ENCODE measurements at regions not wholly inside any gene's neighbourhood (a gene's known extent, or its start where the extent isn't known, plus 50 kb on each side); places are given as distances from the start of the nearest gene placed in this dataset.

GRCh38 chr16:77662246-77662645 is 60.1 kb upstream of the NUDT7 start:
- no peak for TF ChIP-seq EZH2 (IDR thresholded peaks at IDR 0.05)
- TF ChIP-seq, protein P1, sequence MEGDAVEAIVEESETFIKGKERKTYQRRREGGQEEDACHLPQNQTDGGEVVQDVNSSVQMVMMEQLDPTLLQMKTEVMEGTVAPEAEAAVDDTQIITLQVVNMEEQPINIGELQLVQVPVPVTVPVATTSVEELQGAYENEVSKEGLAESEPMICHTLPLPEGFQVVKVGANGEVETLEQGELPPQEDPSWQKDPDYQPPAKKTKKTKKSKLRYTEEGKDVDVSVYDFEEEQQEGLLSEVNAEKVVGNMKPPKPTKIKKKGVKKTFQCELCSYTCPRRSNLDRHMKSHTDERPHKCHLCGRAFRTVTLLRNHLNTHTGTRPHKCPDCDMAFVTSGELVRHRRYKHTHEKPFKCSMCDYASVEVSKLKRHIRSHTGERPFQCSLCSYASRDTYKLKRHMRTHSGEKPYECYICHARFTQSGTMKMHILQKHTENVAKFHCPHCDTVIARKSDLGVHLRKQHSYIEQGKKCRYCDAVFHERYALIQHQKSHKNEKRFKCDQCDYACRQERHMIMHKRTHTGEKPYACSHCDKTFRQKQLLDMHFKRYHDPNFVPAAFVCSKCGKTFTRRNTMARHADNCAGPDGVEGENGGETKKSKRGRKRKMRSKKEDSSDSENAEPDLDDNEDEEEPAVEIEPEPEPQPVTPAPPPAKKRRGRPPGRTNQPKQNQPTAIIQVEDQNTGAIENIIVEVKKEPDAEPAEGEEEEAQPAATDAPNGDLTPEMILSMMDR (IDR thresholded peaks at IDR 0.05) = no peak
- no peak for TF ChIP-seq EZH2phosphoT487 (IDR thresholded peaks at IDR 0.05)
- Histone ChIP-seq H2AFZ (replicated peaks) (no peak overlapping the region), H3K79me2 (ENCODE audit: low read depth) (no peaks in the 10 kb centered on the region), H3K4me3 (no peak overlapping the region), H3K9ac (no peak overlapping the region), H3K36me3 (no peaks in the 10 kb centered on the region), H3K9me3 (ENCODE audit: low read depth) (no peaks in the 10 kb centered on the region), H3K4me2 (no peak overlapping the region), H3K27ac (no peak overlapping the region), H4K20me1 (ENCODE audit: low read depth) (no peaks in the 10 kb centered on the region), H3K27me3 (no peaks in the 10 kb centered on the region), H3K4me1 (no peaks in the 10 kb centered on the region), H3F3A (ENCODE audit: low read depth) (no peaks in the 10 kb centered on the region)
- Mint-ChIP-seq H3K9me3 (peaks cover 2% of the 10 kb centered on the region), H3K27me3 (ENCODE audit: insufficient read depth, low read depth) (peaks cover 2% of the 10 kb centered on the region), H3K36me3 (no peaks in the 10 kb centered on the region), H3K4me3 (no peak overlapping the region), H3K4me1 (peaks cover 12% of the 10 kb centered on the region), H3K27ac (no peak overlapping the region)
- DNase-seq (ENCODE audit: low spot score) = no peak

DNA sequence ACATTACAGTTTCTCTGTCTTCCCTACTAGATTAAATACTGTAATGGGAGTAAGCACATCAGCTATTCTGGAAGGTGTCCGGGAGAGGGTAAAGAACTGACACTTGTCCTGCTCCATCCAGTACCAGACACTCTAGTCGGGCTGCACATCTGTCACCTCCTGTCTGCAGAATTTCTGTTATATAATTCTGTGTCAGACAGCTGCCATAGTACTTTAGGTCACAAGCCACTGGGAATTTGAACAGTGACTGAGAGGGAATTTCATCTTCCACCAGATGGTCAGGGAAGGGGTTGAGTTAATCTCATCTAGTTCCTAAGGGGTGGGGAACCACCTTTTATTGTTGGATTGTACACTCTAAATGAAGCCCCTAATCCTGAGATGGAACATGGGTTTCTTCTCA is 58.6 kb upstream of the NUDT7 start:
- H3K36me3 ChIP-seq = no peaks in the 10 kb centered on the region
- H3F3A ChIP-seq (ENCODE audit: low read depth) = no peaks in the 10 kb centered on the region
- TF ChIP-seq, protein P1 (IDR thresholded peaks at IDR 0.05) = no peak
- H2AFZ ChIP-seq (replicated peaks) = no peak overlapping the region
- H3K36me3 Mint-ChIP-seq = no peaks in the 10 kb centered on the region
- no peaks in the 10 kb centered on the region for H3K79me2 ChIP-seq (ENCODE audit: low read depth)
- H3K9ac ChIP-seq = no peak overlapping the region
- no peak overlapping the region for H3K4me2 ChIP-seq
- H3K4me1 ChIP-seq = no peaks in the 10 kb centered on the region
- DNase-seq (ENCODE audit: low spot score) = no peak
- no peak overlapping the region for H3K27ac ChIP-seq
- H3K9me3 Mint-ChIP-seq = peaks cover 2% of the 10 kb centered on the region
- H3K27me3 ChIP-seq = no peaks in the 10 kb centered on the region
- no peak overlapping the region for H3K4me3 Mint-ChIP-seq
- no peaks in the 10 kb centered on the region for H4K20me1 ChIP-seq (ENCODE audit: low read depth)
- H3K27ac Mint-ChIP-seq = no peak overlapping the region
- peaks cover 2% of the 10 kb centered on the region for H3K27me3 Mint-ChIP-seq (ENCODE audit: insufficient read depth, low read depth)
- no peak overlapping the region for H3K4me3 ChIP-seq
- peaks cover 26% of the 10 kb centered on the region for H3K4me1 Mint-ChIP-seq
- H3K9me3 ChIP-seq (ENCODE audit: low read depth) = no peaks in the 10 kb centered on the region

- H3K36me3 Mint-ChIP-seq = no peaks in the 10 kb centered on the region
- no peak for DNase-seq (ENCODE audit: low spot score)
- peaks cover 2% of the 10 kb centered on the region for H3K9me3 Mint-ChIP-seq
- Histone ChIP-seq H3K27me3 (no peaks in the 10 kb centered on the region), H3K4me2 (no peak overlapping the region), H3K79me2 (ENCODE audit: low read depth) (no peaks in the 10 kb centered on the region), H3K4me3 (no peak overlapping the region), H3K9me3 (ENCODE audit: low read depth) (no peaks in the 10 kb centered on the region), H3F3A (ENCODE audit: low read depth) (no peaks in the 10 kb centered on the region), H2AFZ (replicated peaks) (no peak overlapping the region), H3K4me1 (no peaks in the 10 kb centered on the region), H3K36me3 (no peaks in the 10 kb centered on the region), H3K27ac (no peak overlapping the region), H3K9ac (no peak overlapping the region), H4K20me1 (ENCODE audit: low read depth) (no peaks in the 10 kb centered on the region)
- no peak overlapping the region for H3K27ac Mint-ChIP-seq
- H3K4me1 Mint-ChIP-seq = peaks cover 21% of the 10 kb centered on the region
- H3K4me3 Mint-ChIP-seq = no peak overlapping the region
- TF ChIP-seq EZH2phosphoT487 (IDR thresholded peaks at IDR 0.05) (no peak), EZH2 (IDR thresholded peaks at IDR 0.05) (no peak)
- TF ChIP-seq, protein P1 (IDR thresholded peaks at IDR 0.05) = no peak
- peaks cover 2% of the 10 kb centered on the region for H3K27me3 Mint-ChIP-seq (ENCODE audit: insufficient read depth, low read depth)
These were observed 55.5 kb upstream of the NUDT7 start for GRCh38 chr16:77666771-77667170.

- Histone ChIP-seq H3K4me2 (no peak overlapping the region), H3K4me3 (no peak overlapping the region), H2AFZ (replicated peaks) (no peak overlapping the region), H3K9ac (no peak overlapping the region), H4K20me1 (ENCODE audit: low read depth) (no peaks in the 10 kb centered on the region), H3K9me3 (ENCODE audit: low read depth) (no peaks in the 10 kb centered on the region), H3K36me3 (no peaks in the 10 kb centered on the region), H3K4me1 (no peaks in the 10 kb centered on the region), H3K27ac (no peak overlapping the region), H3F3A (ENCODE audit: low read depth) (no peaks in the 10 kb centered on the region), H3K79me2 (ENCODE audit: low read depth) (no peaks in the 10 kb centered on the region), H3K27me3 (no peaks in the 10 kb centered on the region)
- DNase-seq (ENCODE audit: low spot score) = no peak
- H3K4me3 Mint-ChIP-seq = no peak overlapping the region
- H3K27ac Mint-ChIP-seq = no peak overlapping the region
- H3K9me3 Mint-ChIP-seq = peaks cover 2% of the 10 kb centered on the region
- H3K36me3 Mint-ChIP-seq = no peaks in the 10 kb centered on the region
- H3K27me3 Mint-ChIP-seq (ENCODE audit: insufficient read depth, low read depth) = peaks cover 2% of the 10 kb centered on the region
- TF ChIP-seq, protein P1 (IDR thresholded peaks at IDR 0.05) = no peak
- peaks cover 21% of the 10 kb centered on the region for H3K4me1 Mint-ChIP-seq
These were observed 54.1 kb upstream of the NUDT7 start for GRCh38 chr16:77668201-77668600.

All from neural progenitor cell (in vitro differentiated cells).